ENCODE measurements at regions not wholly inside any gene's neighbourhood (a gene's known extent, or its start where the extent isn't known, plus 50 kb on each side); places are given as distances from the start of the nearest gene placed in this dataset.

DNA sequence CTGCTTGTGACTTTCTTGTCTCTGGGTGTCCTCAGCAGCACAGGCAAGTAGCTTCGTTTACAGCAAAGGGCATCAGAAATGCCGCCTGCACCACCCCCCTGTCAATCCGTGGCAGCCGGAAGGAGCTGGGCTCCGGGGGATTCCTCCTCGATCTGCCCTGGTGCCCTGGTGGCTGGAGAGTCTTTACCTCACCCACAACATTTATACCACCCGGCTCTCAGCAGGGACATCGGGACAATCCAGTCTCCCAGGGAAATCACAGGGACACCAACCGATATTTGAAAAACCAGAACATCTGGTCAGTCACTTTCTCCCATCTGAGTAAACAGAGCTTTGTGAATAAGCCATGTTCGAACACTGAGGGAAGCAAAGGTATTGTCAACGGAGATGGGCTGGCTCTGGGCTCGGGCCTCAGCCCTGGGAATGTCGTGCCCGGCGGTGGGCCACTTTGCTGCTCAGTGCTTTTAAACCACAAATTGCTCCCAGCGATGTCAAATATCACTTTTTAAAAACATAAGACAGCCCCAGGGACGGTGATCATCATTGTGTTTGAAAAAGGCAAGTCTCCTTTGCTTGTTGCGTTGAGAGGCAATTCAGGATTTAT is 210.0 kb upstream of the SALL3 start:
- TF ChIP-seq, protein P1, sequence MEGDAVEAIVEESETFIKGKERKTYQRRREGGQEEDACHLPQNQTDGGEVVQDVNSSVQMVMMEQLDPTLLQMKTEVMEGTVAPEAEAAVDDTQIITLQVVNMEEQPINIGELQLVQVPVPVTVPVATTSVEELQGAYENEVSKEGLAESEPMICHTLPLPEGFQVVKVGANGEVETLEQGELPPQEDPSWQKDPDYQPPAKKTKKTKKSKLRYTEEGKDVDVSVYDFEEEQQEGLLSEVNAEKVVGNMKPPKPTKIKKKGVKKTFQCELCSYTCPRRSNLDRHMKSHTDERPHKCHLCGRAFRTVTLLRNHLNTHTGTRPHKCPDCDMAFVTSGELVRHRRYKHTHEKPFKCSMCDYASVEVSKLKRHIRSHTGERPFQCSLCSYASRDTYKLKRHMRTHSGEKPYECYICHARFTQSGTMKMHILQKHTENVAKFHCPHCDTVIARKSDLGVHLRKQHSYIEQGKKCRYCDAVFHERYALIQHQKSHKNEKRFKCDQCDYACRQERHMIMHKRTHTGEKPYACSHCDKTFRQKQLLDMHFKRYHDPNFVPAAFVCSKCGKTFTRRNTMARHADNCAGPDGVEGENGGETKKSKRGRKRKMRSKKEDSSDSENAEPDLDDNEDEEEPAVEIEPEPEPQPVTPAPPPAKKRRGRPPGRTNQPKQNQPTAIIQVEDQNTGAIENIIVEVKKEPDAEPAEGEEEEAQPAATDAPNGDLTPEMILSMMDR (IDR thresholded peaks at IDR 0.05): no peak
- TF ChIP-seq POLR2A (IDR thresholded peaks at IDR 0.05) (no peak), POLR2AphosphoS5 (IDR thresholded peaks at IDR 0.05) (no peak), EP300 (IDR thresholded peaks at IDR 0.05) (no peak)

Data from sigmoid colon (tissue), 4 donors.